B cell (primary cell): ENCODE measurements at regions not wholly inside any gene's neighbourhood (a gene's known extent, or its start where the extent isn't known, plus 50 kb on each side); places are given as distances from the start of the nearest gene placed in this dataset.

ENCODE experiments used
- CTCF ChIP-seq: fragments of 200-600 bp; IDR thresholded peaks from one replicate; pipeline ENCODE4 v1.8.0; 2022; ENCODE audit warnings: antibody characterized with exemption, mild to moderate bottlenecking
- EZH2 ChIP-seq: IDR thresholded peaks from 2 replicates; pipeline ENCODE4 v1.6.1; 2012; ENCODE audit warnings: borderline replicate concordance, low read depth, mild to moderate bottlenecking, moderate library complexity, low read length; ENCODE audit not compliant: insufficient read depth, poor library complexity, severe bottlenecking

- TF ChIP-seq CTCF = no peak
- TF ChIP-seq EZH2 = no peak
These were observed 262.8 kb upstream of the RARB start for GRCh38 chr3:25165306-25165705.
